ENCODE measurements at regions not wholly inside any gene's neighbourhood (a gene's known extent, or its start where the extent isn't known, plus 50 kb on each side); places are given as distances from the start of the nearest gene placed in this dataset.

GRCh38 chr5:166074582-166075481, 2216.6 kb upstream of the WWC1 start:
- ATAC-seq (no peak), DNase-seq (no peak)
- intact Hi-C loops (cut with DNase I, micrococcal nuclease) = no loop called here
- CTCF ChIA-PET = interaction anchor here (0.7 kb wide), 1 partner anchor 1255 kb away, joined by 4 read pairs; no protein-coding TSS in a partner anchor
- Mint-ChIP-seq H3K36me3 (ENCODE audit: low read depth) (no peaks in the 10 kb centered on the region), H3K4me3 (no peak overlapping the region), H3K4me1 (no peaks in the 10 kb centered on the region), H3K27ac (no peak overlapping the region), H3K27me3 (no peaks in the 10 kb centered on the region), H3K9me3 (ENCODE audit: low read depth) (peaks cover 6% of the 10 kb centered on the region)
- POLR2A ChIA-PET = no interaction called here

DNA sequence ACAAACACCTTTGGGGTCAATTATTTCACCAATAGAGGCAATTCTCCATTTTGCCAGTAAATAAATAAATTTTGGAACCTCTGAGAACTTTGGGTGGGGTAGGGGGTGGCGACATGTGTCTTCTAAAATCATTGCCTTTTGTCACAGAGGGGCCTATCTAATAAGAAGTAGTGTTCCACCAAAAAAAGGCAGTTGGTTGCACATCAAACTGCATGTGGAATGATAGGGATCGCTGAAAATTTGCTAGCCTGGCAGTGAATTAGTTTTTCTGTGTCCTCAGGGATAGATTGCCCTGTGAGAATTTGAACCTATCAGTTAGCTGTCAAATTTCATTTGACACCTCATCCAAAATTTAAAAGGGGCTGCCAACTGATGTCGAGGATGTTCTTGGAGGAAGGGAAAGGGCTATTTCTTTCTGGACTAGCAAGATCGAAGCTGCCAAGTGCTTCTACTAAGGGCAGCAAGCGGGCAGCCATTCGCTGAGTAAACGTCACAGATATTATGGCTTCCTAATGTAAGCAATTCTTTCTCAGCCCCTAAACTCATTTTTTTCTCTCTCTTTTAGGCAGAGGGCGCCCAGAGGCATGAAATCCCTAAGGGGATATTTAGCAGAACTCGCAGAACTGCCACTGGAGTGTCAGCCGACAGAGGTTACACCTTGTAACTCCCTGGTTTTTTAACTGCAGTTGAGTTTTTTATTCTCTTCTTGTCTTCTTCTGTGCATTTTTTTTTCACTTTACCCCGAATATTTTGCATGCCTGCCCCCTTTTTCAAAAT, 2208.1 kb upstream of the WWC1 start:
- no peak overlapping the region for H3K27ac Mint-ChIP-seq
- no peaks in the 10 kb centered on the region for H3K36me3 Mint-ChIP-seq (ENCODE audit: low read depth)
- no peaks in the 10 kb centered on the region for H3K4me1 Mint-ChIP-seq
- H3K4me3 Mint-ChIP-seq = no peak overlapping the region
- intact Hi-C loops (cut with DNase I, micrococcal nuclease) = no loop called here
- ChIA-PET CTCF (no interaction called here), POLR2A (no interaction called here)
- DNase-seq (no peak), ATAC-seq (no peak)
- H3K9me3 Mint-ChIP-seq (ENCODE audit: low read depth) = peaks cover 5% of the 10 kb centered on the region
- no peaks in the 10 kb centered on the region for H3K27me3 Mint-ChIP-seq

DNA sequence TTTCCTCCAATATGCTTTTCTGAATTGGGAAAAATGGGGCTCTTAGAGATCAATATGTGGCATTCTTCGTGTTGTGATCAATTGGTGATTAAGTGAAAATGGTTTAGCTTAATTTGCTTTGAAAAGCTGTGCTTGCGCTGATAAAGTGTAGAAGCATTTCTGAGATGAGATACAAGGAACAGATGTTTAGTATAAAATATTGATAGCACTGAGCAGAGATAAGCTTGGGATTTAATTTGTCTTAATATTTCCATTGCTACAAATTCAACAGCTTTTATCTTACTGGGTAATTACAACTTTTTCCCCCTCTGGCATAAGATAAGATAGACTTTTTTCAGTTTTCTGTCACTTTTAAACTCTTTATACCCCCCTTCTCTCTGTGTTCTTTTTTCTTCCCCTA, 2204.9 kb upstream of the WWC1 start:
- ATAC-seq (no peak), DNase-seq (no peak)
- Mint-ChIP-seq H3K27me3 (no peaks in the 10 kb centered on the region), H3K27ac (no peak overlapping the region), H3K9me3 (ENCODE audit: low read depth) (peaks cover 5% of the 10 kb centered on the region), H3K4me1 (no peaks in the 10 kb centered on the region), H3K36me3 (ENCODE audit: low read depth) (no peaks in the 10 kb centered on the region), H3K4me3 (no peak overlapping the region)
- CTCF ChIA-PET = no interaction called here
- POLR2A ChIA-PET = no interaction called here
- intact Hi-C loops (cut with DNase I, micrococcal nuclease) = no loop called here

GRCh38 chr5:166088389-166089039, 2202.9 kb upstream of the WWC1 start:
- no peaks in the 10 kb centered on the region for H3K4me1 Mint-ChIP-seq
- H3K4me3 Mint-ChIP-seq = no peak overlapping the region
- intact Hi-C loops (cut with DNase I, micrococcal nuclease) = no loop called here
- no peaks in the 10 kb centered on the region for H3K36me3 Mint-ChIP-seq (ENCODE audit: low read depth)
- CTCF ChIA-PET = no interaction called here
- H3K27me3 Mint-ChIP-seq = no peaks in the 10 kb centered on the region
- POLR2A ChIA-PET = no interaction called here
- DNase-seq (no peak), ATAC-seq (no peak)
- H3K9me3 Mint-ChIP-seq (ENCODE audit: low read depth) = peaks cover 8% of the 10 kb centered on the region
- no peak overlapping the region for H3K27ac Mint-ChIP-seq

DNA sequence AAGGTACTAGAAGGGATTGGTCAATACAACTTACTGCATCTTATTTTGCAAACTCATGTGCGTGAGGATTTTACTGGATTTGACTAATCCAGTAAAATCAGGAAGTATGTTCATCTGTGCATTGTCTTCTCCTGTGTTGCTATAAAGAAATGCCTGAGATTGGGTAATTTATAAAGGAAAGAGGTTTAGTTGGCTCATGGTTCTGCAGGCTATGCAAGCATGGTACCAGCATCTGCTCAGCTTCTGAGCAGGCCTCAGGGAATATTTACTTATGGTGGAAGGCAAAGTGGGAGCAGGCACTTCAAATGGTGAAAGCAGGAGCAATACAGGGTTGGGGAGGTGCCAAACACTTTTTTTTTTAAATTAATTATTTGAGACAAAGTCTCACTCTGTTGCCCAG, 2199.5 kb upstream of the WWC1 start:
- ATAC-seq (no peak), DNase-seq (no peak)
- H3K9me3 Mint-ChIP-seq (ENCODE audit: low read depth) = peaks cover 11% of the 10 kb centered on the region
- ChIA-PET POLR2A (no interaction called here), CTCF (no interaction called here)
- no peak overlapping the region for H3K27ac Mint-ChIP-seq
- H3K36me3 Mint-ChIP-seq (ENCODE audit: low read depth) = no peaks in the 10 kb centered on the region
- intact Hi-C loops (cut with DNase I, micrococcal nuclease) = no loop called here
- no peaks in the 10 kb centered on the region for H3K27me3 Mint-ChIP-seq
- no peaks in the 10 kb centered on the region for H3K4me1 Mint-ChIP-seq
- H3K4me3 Mint-ChIP-seq = no peak overlapping the region

DNA sequence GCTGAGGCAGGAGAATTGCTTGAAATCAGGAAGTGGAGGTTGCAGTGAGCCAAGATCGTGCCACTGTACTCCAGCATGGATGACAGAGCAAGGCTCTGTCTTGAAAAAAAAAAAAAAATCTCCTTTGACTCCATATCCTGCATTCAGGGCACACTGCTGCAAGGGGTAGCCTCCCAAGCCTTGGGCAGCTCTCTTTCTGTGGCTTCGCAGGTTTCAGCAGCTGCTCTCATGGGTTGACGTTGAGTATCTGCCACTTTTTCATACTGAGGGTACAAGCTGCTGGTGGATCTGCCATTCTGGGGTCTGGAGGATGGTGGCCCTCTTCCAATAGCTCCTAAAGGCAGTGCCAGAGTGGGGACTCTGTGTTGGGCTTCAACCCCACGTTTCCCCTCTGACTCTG, 2198.1 kb upstream of the WWC1 start:
- ATAC-seq = no peak
- no peak overlapping the region for H3K4me3 Mint-ChIP-seq

DNA sequence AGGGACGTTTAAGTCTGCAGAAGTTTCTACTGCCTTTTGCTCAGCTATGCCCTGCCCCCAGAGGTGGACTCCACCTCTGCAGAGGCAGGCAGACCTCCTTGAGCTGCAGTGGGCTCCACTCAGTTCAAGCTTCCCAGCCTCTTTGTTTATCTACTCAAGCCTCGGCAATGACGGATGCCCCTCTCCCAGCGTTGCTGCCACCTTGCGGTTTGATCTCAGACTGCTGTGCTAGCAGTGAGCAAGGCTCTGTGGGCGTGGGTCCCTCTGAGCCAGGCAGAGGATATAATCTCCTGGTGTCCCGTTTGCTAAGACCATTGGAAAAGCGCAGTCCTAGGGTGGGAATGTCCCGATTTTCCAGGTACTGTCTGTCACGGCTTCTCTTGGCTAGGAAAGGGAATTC, 2188.5 kb upstream of the WWC1 start:
- ChIA-PET POLR2A (no interaction called here), CTCF (no interaction called here)
- H3K27me3 Mint-ChIP-seq = no peaks in the 10 kb centered on the region
- no peak overlapping the region for H3K4me3 Mint-ChIP-seq
- DNase-seq (no peak), ATAC-seq (no peak)
- H3K27ac Mint-ChIP-seq = no peak overlapping the region
- intact Hi-C loops (cut with DNase I, micrococcal nuclease) = no loop called here
- no peaks in the 10 kb centered on the region for H3K36me3 Mint-ChIP-seq (ENCODE audit: low read depth)
- H3K4me1 Mint-ChIP-seq = no peaks in the 10 kb centered on the region
- peaks cover 5% of the 10 kb centered on the region for H3K9me3 Mint-ChIP-seq (ENCODE audit: low read depth)

More for the DNA sequence above, 2198.1 kb upstream of the WWC1 start:
- Mint-ChIP-seq H3K4me1 (no peaks in the 10 kb centered on the region), H3K27ac (no peak overlapping the region), H3K27me3 (no peaks in the 10 kb centered on the region), H3K9me3 (ENCODE audit: low read depth) (peaks cover 8% of the 10 kb centered on the region), H3K36me3 (ENCODE audit: low read depth) (no peaks in the 10 kb centered on the region)
- intact Hi-C loops (cut with DNase I, micrococcal nuclease) = no loop called here
- ChIA-PET CTCF (no interaction called here), POLR2A (no interaction called here)
- no peak for DNase-seq

DNA sequence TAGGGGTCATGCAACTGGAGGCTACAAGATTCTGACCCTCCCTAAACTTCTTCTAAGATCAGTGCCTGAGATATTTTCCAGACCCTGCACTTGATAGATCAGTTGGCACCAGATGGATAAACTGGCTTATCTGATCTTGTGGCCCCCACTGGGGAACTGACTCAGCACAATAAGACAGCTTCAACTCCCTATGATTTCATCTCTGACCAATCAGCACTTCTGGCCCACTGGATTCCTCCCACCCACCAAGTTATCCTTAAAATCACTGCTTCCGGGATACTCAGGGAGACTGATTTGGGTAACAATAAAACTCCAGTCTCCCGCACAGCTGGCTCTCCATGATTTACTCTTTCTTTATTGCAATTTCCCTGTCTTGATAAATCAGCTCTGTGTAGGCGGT, 2180.4 kb upstream of the WWC1 start:
- DNase-seq (no peak), ATAC-seq (no peak)
- Mint-ChIP-seq H3K27ac (no peak overlapping the region), H3K4me3 (no peak overlapping the region), H3K27me3 (no peaks in the 10 kb centered on the region), H3K4me1 (no peaks in the 10 kb centered on the region), H3K9me3 (ENCODE audit: low read depth) (peaks cover 13% of the 10 kb centered on the region), H3K36me3 (ENCODE audit: low read depth) (no peaks in the 10 kb centered on the region)
- ChIA-PET POLR2A (no interaction called here), CTCF (no interaction called here)
- intact Hi-C loops (cut with DNase I, micrococcal nuclease) = no loop called here

GRCh38 chr5:166117072-166118066, 2174.1 kb upstream of the WWC1 start:
- intact Hi-C loops (cut with DNase I, micrococcal nuclease) = no loop called here
- Mint-ChIP-seq H3K27ac (no peak overlapping the region), H3K4me1 (no peaks in the 10 kb centered on the region), H3K36me3 (ENCODE audit: low read depth) (no peaks in the 10 kb centered on the region), H3K4me3 (no peak overlapping the region), H3K27me3 (no peaks in the 10 kb centered on the region), H3K9me3 (ENCODE audit: low read depth) (peaks cover 7% of the 10 kb centered on the region)
- ATAC-seq (no peak), DNase-seq (no peak)
- ChIA-PET CTCF (no interaction called here), POLR2A (no interaction called here)

- POLR2A ChIA-PET = no interaction called here
- CTCF ChIA-PET = no interaction called here
Observed at GRCh38 chr5:166119506-166119905, 2171.9 kb upstream of the WWC1 start.

DNA sequence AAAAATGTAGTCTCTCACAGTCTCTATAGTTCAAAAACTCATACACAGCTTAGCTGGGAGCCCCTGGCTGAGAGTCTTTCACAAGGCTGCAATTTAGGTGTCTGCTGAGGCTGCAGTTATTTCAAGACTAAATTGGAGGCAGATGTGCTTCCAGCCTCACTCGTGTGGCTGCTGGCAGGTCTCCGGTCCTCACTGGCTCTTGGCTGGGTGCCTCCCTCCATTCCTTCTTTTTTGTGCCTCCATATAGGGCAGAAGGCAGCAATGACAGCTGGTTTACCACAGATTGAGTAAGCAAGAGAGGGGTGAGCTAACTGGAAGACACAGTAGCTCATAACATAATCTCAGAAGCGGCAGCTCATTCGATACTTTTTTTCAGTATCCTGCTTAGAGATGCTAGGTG, 2167.7 kb upstream of the WWC1 start:
- ChIA-PET POLR2A (no interaction called here), CTCF (no interaction called here)
- no peak overlapping the region for H3K27ac Mint-ChIP-seq
- H3K4me1 Mint-ChIP-seq = no peaks in the 10 kb centered on the region
- DNase-seq (no peak), ATAC-seq (no peak)
- intact Hi-C loops (cut with DNase I, micrococcal nuclease) = no loop called here
- H3K36me3 Mint-ChIP-seq (ENCODE audit: low read depth) = no peaks in the 10 kb centered on the region
- no peaks in the 10 kb centered on the region for H3K27me3 Mint-ChIP-seq
- H3K4me3 Mint-ChIP-seq = no peak overlapping the region
- H3K9me3 Mint-ChIP-seq (ENCODE audit: low read depth) = peaks cover 15% of the 10 kb centered on the region

More at GRCh38 chr5:166119506-166119905, 2171.9 kb upstream of the WWC1 start:
- DNase-seq (no peak), ATAC-seq (no peak)
- H3K27me3 Mint-ChIP-seq = no peaks in the 10 kb centered on the region
- no peaks in the 10 kb centered on the region for H3K36me3 Mint-ChIP-seq (ENCODE audit: low read depth)
- intact Hi-C loops (cut with DNase I, micrococcal nuclease) = no loop called here
- no peak overlapping the region for H3K27ac Mint-ChIP-seq
- H3K9me3 Mint-ChIP-seq (ENCODE audit: low read depth) = peaks cover 13% of the 10 kb centered on the region
- H3K4me3 Mint-ChIP-seq = no peak overlapping the region
- no peaks in the 10 kb centered on the region for H3K4me1 Mint-ChIP-seq
